ENCODE measurements at regions not wholly inside any gene's neighbourhood (a gene's known extent, or its start where the extent isn't known, plus 50 kb on each side); places are given as distances from the start of the nearest gene placed in this dataset.

DNA sequence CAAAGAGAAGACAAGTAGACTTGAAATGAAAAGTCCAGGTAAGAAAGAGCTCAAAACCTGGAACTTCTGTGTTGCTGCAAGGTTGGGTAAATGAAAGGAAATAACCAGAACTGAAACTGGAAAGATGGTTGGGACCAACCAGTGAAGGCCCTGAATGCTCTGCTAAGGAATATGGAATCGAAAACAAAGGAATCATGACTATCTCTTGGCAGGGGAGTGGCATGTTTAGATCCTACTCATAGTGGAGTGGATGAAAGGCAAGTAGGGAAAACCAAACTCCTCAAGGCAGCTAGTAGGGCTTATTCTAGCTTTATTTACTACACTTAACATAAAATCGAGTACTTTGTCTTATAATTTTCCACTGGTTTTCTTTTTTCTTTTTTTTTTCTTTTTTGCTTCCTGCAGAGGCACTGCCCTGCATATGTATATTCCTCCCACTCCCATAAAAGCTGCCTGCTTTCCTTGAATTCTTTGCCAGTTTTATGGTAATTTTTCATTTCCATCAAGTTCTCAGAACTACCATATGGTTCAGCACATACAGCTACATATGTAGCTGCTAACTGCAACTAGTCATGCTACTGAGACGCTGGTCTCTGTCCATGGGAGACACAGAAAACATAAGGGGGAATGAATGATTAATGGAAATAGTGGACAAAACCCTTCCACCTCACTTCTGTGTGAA is 247.1 kb upstream of the TMTC1 start:
- no peak for DNase-seq (ENCODE audit: low spot score)
- in situ Hi-C loops (cut with MboI; ENCODE audit: low pct_unique_long_range_greater_than_20kb, low sequenced_read_pairs, unreplicated experiment), result no loop called here
- no peak for TF ChIP-seq CTCF (IDR thresholded peaks at IDR 0.05; ENCODE audit: extremely low read depth, insufficient read depth, missing control alignments)

- in situ Hi-C loops (cut with MboI; ENCODE audit: low pct_unique_long_range_greater_than_20kb, low sequenced_read_pairs, unreplicated experiment), result no loop called here
- no peak for DNase-seq (ENCODE audit: low spot score)
- no peak for TF ChIP-seq CTCF (IDR thresholded peaks at IDR 0.05; ENCODE audit: extremely low read depth, insufficient read depth, missing control alignments)
These were observed 243.0 kb upstream of the TMTC1 start for GRCh38 chr12:30026621-30027234.

- no peak for DNase-seq (ENCODE audit: low spot score)
- no peak for TF ChIP-seq CTCF (IDR thresholded peaks at IDR 0.05; ENCODE audit: extremely low read depth, insufficient read depth, missing control alignments)
- in situ Hi-C loops (cut with MboI; ENCODE audit: low pct_unique_long_range_greater_than_20kb, low sequenced_read_pairs, unreplicated experiment), result no loop called here
These were observed 241.6 kb upstream of the TMTC1 start for GRCh38 chr12:30025317-30025716.

DNA sequence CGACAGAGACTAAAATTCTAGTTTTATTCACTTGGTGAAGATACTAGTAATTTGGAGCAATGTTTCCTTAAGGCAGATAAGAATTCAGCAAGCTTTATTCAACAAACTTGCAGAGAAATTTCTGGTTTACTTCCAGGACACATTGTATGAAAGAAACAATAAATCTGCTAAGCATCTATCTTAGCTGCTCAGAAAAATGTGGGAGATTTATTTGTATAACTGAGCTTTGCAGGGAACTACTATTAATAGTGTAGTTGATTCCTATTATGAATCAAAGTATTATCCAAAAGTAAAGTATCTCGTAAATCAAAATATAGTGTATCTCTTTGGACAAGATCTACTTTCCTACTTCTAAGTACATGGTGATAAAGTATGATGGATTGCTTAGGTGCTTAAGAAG is 239.4 kb upstream of the TMTC1 start:
- in situ Hi-C loops (cut with MboI; ENCODE audit: low pct_unique_long_range_greater_than_20kb, low sequenced_read_pairs, unreplicated experiment), result no loop called here
- DNase-seq (ENCODE audit: low spot score), result no peak
- no peak for TF ChIP-seq CTCF (IDR thresholded peaks at IDR 0.05; ENCODE audit: extremely low read depth, insufficient read depth, missing control alignments)

DNA sequence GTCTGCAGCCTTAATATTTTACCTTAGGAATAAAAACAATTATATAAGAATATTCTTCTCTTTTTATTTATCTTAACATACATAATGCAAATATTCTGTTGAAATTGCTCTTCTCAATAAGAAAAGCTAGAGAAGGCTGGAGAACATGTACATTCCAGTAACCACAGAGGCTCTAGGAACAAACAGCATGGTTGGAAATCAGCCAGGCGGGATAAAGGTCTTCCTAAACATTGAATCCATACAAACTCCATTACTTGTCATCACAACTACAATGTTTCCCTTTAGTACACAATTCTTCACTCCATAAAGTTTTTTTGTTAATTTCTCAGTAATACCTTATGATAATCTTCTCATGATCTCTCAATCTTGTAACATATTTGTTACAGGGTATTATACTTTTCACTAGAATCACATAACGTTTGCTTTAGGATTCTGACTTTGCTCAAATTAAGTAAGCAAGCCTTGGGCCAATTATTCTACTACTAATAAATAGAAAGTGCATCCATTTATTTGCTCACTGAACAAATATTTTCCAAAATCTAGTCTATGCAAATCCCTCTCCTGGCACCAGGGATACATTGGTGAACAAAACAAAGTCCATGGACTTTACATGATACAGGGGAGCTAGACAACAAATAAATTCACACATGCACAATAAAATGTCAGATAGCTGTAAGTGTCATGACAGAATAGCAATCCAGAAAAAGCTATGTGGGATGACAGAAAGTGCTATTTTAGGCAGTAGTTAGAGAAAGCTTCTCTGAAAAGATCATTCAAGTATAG is 237.5 kb upstream of the TMTC1 start:
- no peak for TF ChIP-seq CTCF (IDR thresholded peaks at IDR 0.05; ENCODE audit: extremely low read depth, insufficient read depth, missing control alignments)
- no peak for DNase-seq (ENCODE audit: low spot score)
- in situ Hi-C loops (cut with MboI; ENCODE audit: low pct_unique_long_range_greater_than_20kb, low sequenced_read_pairs, unreplicated experiment), result no loop called here

DNA sequence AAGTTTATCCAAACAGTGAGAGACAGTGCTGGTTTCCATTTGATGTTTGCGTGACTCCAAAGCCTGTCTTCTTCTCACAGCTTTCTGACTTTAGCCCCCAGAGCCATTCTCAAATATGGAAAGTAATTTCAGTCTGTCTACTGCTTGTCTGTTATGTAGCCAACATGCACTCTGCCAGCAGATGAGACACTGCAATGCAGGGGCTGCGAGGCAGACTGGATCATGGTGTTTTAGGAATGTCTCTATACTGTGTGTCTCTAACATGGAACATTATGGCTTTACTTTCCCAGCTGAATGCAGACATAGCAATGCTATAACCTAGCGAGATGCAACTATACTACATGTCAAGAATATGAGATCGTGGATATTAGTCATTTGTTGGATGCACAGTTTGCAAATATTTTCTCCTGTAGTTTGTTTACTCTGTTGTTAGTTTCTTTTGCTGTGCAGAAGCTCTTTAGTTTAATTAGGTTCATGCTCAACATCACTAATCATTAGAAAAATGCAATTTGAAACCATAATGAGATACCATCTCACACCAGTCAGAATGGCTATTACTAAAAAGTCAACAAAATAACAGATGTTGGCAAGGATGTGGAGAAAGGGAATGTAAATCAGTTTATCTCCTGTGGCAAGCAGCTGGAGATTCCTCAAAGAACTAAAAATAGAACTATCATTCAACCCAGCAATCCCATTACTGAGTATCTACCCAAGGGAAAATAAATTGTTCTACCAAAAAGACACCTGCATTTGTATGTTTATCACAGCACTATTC is 235.8 kb upstream of the TMTC1 start:
- no peak for TF ChIP-seq CTCF (IDR thresholded peaks at IDR 0.05; ENCODE audit: extremely low read depth, insufficient read depth, missing control alignments)
- in situ Hi-C loops (cut with MboI; ENCODE audit: low pct_unique_long_range_greater_than_20kb, low sequenced_read_pairs, unreplicated experiment), result no loop called here
- no peak for DNase-seq (ENCODE audit: low spot score)

All from GM13977 (cell line).